Panc1 (cell line): ENCODE measurements at regions not wholly inside any gene's neighbourhood (a gene's known extent, or its start where the extent isn't known, plus 50 kb on each side); places are given as distances from the start of the nearest gene placed in this dataset.

Experiments used
- POLR2AphosphoS5 ChIP-seq: IDR thresholded peaks from 2 replicates; pipeline ENCODE4 v1.6.1; 2012; ENCODE audit warnings: mild to moderate bottlenecking, low read depth, low read length, moderate library complexity
- SIN3A ChIP-seq: IDR thresholded peaks from 2 replicates; pipeline ENCODE4 v1.6.1; 2012; ENCODE audit warnings: low read depth, mild to moderate bottlenecking, low read length, moderate library complexity, borderline replicate concordance; ENCODE audit not compliant: insufficient read depth
- TF ChIP-seq, protein P1 (sequence below): fragments of 450-650 bp; IDR thresholded peaks from 2 replicates; pipeline ENCODE4 v1.5.1; 2017; ENCODE audit warnings: mild to moderate bottlenecking
- TF ChIP-seq, protein P2 (sequence below), 2 experiments: IDR thresholded peaks; 2 replicates each; pipeline ENCODE4 v1.6.1; 2011 to 2012; ENCODE audit warnings: low read depth in 2 of 2, control low read depth in 1 of 2, low read length in 1 of 2, mild to moderate bottlenecking in 1 of 2, moderate library complexity in 1 of 2; ENCODE audit not compliant: insufficient read depth in 1 of 2

DNA sequence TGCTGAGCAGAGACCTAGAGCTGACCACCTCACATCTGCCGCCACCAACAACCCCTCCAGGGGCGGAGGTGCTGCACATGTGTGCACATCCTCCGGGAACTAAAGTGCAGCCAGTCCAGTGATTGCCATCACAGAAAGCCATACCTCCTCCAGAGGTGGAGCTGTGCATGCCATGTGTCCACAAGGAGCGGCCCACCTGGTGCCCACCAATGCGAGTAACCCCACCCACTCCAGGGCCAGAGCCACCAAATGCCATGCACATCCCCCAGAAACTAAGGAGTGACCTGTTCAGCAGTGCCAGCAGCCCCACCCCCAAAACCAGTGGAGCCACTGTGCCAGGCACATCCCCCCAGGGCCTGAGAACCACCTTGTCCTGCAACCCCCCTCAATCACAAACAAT is 557.9 kb downstream of the UQCRFS1 start:
- TF ChIP-seq, protein P1, sequence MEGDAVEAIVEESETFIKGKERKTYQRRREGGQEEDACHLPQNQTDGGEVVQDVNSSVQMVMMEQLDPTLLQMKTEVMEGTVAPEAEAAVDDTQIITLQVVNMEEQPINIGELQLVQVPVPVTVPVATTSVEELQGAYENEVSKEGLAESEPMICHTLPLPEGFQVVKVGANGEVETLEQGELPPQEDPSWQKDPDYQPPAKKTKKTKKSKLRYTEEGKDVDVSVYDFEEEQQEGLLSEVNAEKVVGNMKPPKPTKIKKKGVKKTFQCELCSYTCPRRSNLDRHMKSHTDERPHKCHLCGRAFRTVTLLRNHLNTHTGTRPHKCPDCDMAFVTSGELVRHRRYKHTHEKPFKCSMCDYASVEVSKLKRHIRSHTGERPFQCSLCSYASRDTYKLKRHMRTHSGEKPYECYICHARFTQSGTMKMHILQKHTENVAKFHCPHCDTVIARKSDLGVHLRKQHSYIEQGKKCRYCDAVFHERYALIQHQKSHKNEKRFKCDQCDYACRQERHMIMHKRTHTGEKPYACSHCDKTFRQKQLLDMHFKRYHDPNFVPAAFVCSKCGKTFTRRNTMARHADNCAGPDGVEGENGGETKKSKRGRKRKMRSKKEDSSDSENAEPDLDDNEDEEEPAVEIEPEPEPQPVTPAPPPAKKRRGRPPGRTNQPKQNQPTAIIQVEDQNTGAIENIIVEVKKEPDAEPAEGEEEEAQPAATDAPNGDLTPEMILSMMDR, result no peak
- TF ChIP-seq POLR2AphosphoS5, result no peak
- TF ChIP-seq SIN3A, result no peak
- TF ChIP-seq, protein P2, sequence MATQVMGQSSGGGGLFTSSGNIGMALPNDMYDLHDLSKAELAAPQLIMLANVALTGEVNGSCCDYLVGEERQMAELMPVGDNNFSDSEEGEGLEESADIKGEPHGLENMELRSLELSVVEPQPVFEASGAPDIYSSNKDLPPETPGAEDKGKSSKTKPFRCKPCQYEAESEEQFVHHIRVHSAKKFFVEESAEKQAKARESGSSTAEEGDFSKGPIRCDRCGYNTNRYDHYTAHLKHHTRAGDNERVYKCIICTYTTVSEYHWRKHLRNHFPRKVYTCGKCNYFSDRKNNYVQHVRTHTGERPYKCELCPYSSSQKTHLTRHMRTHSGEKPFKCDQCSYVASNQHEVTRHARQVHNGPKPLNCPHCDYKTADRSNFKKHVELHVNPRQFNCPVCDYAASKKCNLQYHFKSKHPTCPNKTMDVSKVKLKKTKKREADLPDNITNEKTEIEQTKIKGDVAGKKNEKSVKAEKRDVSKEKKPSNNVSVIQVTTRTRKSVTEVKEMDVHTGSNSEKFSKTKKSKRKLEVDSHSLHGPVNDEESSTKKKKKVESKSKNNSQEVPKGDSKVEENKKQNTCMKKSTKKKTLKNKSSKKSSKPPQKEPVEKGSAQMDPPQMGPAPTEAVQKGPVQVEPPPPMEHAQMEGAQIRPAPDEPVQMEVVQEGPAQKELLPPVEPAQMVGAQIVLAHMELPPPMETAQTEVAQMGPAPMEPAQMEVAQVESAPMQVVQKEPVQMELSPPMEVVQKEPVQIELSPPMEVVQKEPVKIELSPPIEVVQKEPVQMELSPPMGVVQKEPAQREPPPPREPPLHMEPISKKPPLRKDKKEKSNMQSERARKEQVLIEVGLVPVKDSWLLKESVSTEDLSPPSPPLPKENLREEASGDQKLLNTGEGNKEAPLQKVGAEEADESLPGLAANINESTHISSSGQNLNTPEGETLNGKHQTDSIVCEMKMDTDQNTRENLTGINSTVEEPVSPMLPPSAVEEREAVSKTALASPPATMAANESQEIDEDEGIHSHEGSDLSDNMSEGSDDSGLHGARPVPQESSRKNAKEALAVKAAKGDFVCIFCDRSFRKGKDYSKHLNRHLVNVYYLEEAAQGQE (IDR thresholded peaks at IDR 0.05; ENCODE audit: insufficient read depth in 1 of 2, low read depth in 2 of 2, low read length in 1 of 2), result no peak
